HUES48 (cell line): ENCODE measurements at regions not wholly inside any gene's neighbourhood (a gene's known extent, or its start where the extent isn't known, plus 50 kb on each side); places are given as distances from the start of the nearest gene placed in this dataset.
"Not testable (repeated sequence)": the region's sequence is repeated elsewhere in the genome, so short reads cannot be mapped to it uniquely, and the experiment has no call there.

Experiments used
- H3K27ac ChIP-seq: one replicate; pipeline ENCODE4 v1.7.0; 2013; ENCODE audit warnings: low read depth, low read length, inconsistent platforms
- H3K27me3 ChIP-seq: 2 replicates; pipeline ENCODE4 v1.6.1; 2013; ENCODE audit warnings: mild to moderate bottlenecking, low read length; ENCODE audit not compliant: control insufficient read depth, insufficient read depth
- H3K36me3 ChIP-seq: 2 replicates; pipeline ENCODE4 v1.6.1; 2013; ENCODE audit warnings: low read length; ENCODE audit not compliant: control insufficient read depth, insufficient read depth
- H3K4me1 ChIP-seq: 2 replicates; pipeline ENCODE4 v1.6.1; 2013; ENCODE audit warnings: mild to moderate bottlenecking, low read length; ENCODE audit not compliant: control insufficient read depth, insufficient read depth
- H3K4me3 ChIP-seq: 2 replicates; pipeline ENCODE4 v1.5.1; 2013; ENCODE audit warnings: mild to moderate bottlenecking, low read depth, low read length
- H3K9ac ChIP-seq: 2 replicates; pipeline ENCODE4 v1.6.1; 2013; ENCODE audit warnings: mild to moderate bottlenecking, low read depth, low read length, moderate library complexity
- H3K9me3 ChIP-seq: 2 replicates; pipeline ENCODE4 v1.6.1; 2013; ENCODE audit warnings: low read length; ENCODE audit not compliant: control insufficient read depth, insufficient read depth

DNA sequence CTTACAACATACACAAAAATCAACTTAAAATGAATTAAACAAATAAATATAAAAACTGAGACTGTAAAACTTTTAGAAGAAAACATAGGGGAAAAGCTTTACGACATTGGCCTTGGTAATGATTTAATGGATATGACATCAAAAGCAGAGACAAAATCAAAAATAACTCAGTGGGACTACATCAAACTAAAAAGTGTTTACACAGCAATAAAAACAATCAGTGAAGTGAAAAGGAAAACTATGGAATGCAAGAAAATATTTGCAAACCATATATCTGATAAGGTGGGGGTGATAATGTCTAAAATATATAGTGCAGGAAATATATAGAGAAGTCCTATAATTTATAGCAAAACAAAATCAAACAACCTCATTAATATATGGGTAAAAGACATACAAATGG lies 364.4 kb upstream of the INTU start:
- H3K36me3 ChIP-seq, result no peaks in the 10 kb centered on the region
- H3K4me1 ChIP-seq, result no peaks in the 10 kb centered on the region
- no peak overlapping the region for H3K27ac ChIP-seq
- peaks cover 28% of the 10 kb centered on the region for H3K9me3 ChIP-seq
- no peak overlapping the region for H3K4me3 ChIP-seq
- H3K27me3 ChIP-seq, result no peaks in the 10 kb centered on the region
- no peak overlapping the region for H3K9ac ChIP-seq

DNA sequence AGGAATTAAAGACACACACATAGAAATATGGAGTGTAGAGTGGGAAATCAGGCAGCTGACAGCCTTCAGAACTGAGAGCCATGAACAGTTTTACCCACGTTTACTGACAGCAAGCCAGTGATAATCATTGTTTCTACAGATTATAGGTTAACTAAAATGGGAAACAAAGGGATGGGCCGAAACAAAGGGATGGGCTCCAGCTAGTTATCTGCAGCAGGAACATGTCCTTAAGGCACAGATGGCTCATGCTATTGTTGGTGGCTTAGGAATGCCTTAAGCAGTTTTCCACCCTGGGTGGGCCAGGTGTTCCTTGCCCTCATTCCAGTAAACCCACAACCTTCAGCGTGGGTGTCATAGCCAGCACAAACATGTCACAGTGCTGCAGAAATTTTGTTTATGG lies 355.7 kb upstream of the INTU start:
- not testable (repeated sequence) for H3K4me3 ChIP-seq, H3K4me1 ChIP-seq, H3K27me3 ChIP-seq, H3K36me3 ChIP-seq, H3K9ac ChIP-seq, H3K27ac ChIP-seq
- peaks cover 39% of the 10 kb centered on the region for H3K9me3 ChIP-seq

DNA sequence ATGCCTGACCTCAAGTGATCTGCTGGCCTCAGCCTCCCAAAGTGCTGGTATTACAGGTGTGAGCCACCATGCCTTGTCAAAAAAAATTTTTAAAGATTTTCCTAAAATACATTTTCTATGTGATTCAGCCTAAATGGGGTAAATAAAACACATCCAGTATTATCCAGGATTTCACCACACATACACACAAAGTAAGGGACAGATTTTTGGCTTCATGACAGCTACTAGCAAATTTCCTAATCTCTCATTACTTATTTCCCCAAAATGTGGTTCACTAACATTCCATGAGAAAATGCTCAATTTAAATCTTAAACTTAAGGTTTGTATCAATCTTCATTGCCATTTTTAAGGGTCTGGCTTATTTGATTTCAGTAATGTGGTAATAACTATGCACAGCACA lies 348.5 kb upstream of the INTU start:
- Histone ChIP-seq H3K4me3 (no peak overlapping the region), H3K27ac (no peak overlapping the region), H3K9ac (no peak overlapping the region), H3K27me3 (no peaks in the 10 kb centered on the region), H3K36me3 (no peaks in the 10 kb centered on the region), H3K4me1 (no peaks in the 10 kb centered on the region), H3K9me3 (no peaks in the 10 kb centered on the region)

DNA sequence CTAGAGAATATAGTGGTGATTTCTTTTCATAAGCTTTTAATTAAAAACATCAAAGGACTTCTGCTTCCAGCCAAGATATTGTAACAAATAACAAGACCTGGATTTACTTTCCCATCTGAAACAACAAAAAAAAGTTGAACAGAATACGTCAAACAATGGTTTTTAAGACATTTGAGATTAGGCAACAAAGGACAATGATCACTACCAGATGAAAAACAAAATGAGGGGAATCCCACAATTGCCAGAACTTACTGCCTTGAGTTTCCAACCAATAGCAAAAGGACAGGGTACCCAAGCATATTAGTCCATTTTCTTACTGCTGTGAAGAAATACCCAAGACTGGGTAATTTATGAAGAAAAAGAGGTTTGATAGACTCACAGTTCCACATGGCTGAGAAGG lies 341.4 kb upstream of the INTU start:
- Histone ChIP-seq H3K9ac (no peak overlapping the region), H3K9me3 (peaks cover 19% of the 10 kb centered on the region)

GRCh38 chr4:127293496-127293895 lies 339.3 kb upstream of the INTU start:
- Histone ChIP-seq H3K27me3 (no peaks in the 10 kb centered on the region), H3K4me3 (no peak overlapping the region), H3K9ac (no peak overlapping the region), H3K9me3 (peaks cover 26% of the 10 kb centered on the region), H3K4me1 (no peaks in the 10 kb centered on the region), H3K36me3 (no peaks in the 10 kb centered on the region), H3K27ac (no peak overlapping the region)

More for the DNA sequence above, 341.4 kb upstream of the INTU start:
- no peak overlapping the region for H3K4me3 ChIP-seq
- no peaks in the 10 kb centered on the region for H3K4me1 ChIP-seq
- H3K27ac ChIP-seq, result no peak overlapping the region
- no peaks in the 10 kb centered on the region for H3K27me3 ChIP-seq
- no peaks in the 10 kb centered on the region for H3K36me3 ChIP-seq

GRCh38 chr4:127304356-127304755 lies 328.4 kb upstream of the INTU start:
- Histone ChIP-seq H3K4me3 (no peak overlapping the region), H3K27me3 (no peaks in the 10 kb centered on the region), H3K27ac (no peak overlapping the region)

DNA sequence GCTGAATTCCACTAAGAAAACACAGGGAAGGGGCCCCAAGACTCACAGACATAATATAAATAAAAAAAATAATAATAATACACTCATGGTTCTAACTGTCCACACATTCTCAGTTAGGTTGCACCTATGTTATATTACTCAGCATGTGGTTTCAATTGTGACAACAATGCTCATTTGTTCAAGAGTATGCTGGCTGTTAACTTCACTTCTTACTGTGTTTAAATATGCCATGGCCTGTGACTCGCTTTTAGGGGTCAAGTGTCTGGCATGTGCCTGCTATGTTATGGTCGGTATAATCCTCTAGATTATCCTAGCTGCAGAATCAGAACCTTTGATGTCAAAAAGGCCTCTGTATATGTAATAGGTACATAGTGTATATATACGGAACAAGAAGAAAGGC lies 324.8 kb upstream of the INTU start:
- Histone ChIP-seq H3K27me3 (no peaks in the 10 kb centered on the region), H3K4me3 (no peak overlapping the region), H3K27ac (no peak overlapping the region), H3K4me1 (no peaks in the 10 kb centered on the region), H3K9me3 (no peaks in the 10 kb centered on the region; the same call in 1 of the 2 replicates), H3K36me3 (no peaks in the 10 kb centered on the region), H3K9ac (no peak overlapping the region)

More at GRCh38 chr4:127304356-127304755, 328.4 kb upstream of the INTU start:
- Histone ChIP-seq H3K9ac (no peak overlapping the region), H3K4me1 (no peaks in the 10 kb centered on the region), H3K9me3 (peaks cover 10% of the 10 kb centered on the region; the same call in 1 of the 2 replicates), H3K36me3 (no peaks in the 10 kb centered on the region)

DNA sequence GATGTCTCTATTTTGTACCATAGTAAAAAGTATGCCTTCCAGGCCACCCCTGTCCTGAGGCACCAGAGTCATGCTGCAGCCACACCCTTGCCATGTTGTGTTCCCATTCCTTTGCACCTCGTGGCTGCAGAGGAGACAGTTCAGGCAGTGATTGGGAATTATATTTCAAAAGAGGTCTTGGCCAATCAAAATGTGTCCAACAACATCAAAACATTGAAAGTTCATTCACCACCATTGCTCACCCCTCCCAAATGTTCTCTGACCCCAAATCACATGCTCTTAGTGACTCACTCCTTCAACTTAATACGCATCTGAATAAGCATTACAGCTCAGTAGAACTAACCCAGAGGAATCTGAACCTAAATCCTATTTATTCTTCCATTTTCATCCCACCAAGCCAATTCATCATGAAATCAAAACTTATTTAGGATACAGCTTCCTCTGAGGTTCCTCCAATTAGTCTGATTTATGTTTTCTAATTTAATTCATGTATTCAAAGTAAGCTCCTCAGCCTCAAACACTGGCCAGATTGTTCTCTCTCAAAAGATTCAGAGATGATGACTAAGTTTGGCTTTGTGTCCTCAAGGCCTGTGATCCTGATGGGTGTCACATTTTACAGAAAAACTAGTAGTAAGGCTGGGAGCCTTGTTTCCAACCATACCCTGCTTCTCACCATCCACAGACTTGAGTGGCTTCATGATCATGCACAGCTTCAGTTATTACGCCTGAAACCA lies 323.2 kb upstream of the INTU start:
- peaks cover 7% of the 10 kb centered on the region for H3K9me3 ChIP-seq
- H3K4me1 ChIP-seq, result no peaks in the 10 kb centered on the region
- no peaks in the 10 kb centered on the region for H3K27me3 ChIP-seq
- H3K9ac ChIP-seq, result no peak overlapping the region
- H3K36me3 ChIP-seq, result no peaks in the 10 kb centered on the region
- no peak overlapping the region for H3K27ac ChIP-seq
- no peak overlapping the region for H3K4me3 ChIP-seq

DNA sequence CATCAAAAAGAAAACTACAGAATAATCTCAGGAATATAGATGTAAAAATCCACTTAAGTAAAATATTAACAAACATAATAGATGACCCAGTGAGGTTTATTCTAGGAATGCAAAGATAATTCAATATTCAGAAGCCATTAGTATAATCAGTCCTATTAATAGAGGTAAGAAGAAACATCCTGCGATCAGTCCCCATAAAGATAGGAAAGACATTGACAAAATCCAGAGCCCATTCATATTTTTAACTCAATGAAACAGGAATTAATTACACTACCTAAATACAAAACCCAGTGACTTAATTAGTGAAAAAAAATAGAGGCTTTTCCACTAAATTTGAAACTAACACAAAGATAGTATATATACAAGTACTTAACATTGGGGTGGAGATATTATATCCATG lies 321.4 kb upstream of the INTU start:
- Histone ChIP-seq H3K4me3 (no peak overlapping the region), H3K9ac (no peak overlapping the region), H3K27me3 (no peaks in the 10 kb centered on the region), H3K36me3 (no peaks in the 10 kb centered on the region), H3K27ac (no peak overlapping the region), H3K4me1 (no peaks in the 10 kb centered on the region), H3K9me3 (peaks cover 14% of the 10 kb centered on the region)

GRCh38 chr4:127311924-127312323 lies 320.8 kb upstream of the INTU start:
- Histone ChIP-seq H3K4me3 (no peak overlapping the region), H3K27me3 (no peaks in the 10 kb centered on the region), H3K27ac (no peak overlapping the region), H3K9ac (no peak overlapping the region), H3K4me1 (no peaks in the 10 kb centered on the region), H3K36me3 (no peaks in the 10 kb centered on the region), H3K9me3 (peaks cover 14% of the 10 kb centered on the region)

- H3K9me3 ChIP-seq, result peaks cover 14% of the 10 kb centered on the region
Measured at GRCh38 chr4:127313767-127314166, 319.0 kb upstream of the INTU start.

More at GRCh38 chr4:127313767-127314166, 319.0 kb upstream of the INTU start:
- Histone ChIP-seq H3K9ac (no peak overlapping the region), H3K27ac (no peak overlapping the region), H3K4me3 (no peak overlapping the region), H3K36me3 (no peaks in the 10 kb centered on the region), H3K4me1 (no peaks in the 10 kb centered on the region), H3K27me3 (no peaks in the 10 kb centered on the region)
